Myocyte (in vitro differentiated cells): ENCODE measurements at regions not wholly inside any gene's neighbourhood (a gene's known extent, or its start where the extent isn't known, plus 50 kb on each side); places are given as distances from the start of the nearest gene placed in this dataset.
"Not testable (repeated sequence)": the region's sequence is repeated elsewhere in the genome, so short reads cannot be mapped to it uniquely, and the experiment has no call there.

Source experiments
- DNase-seq: peaks from one replicate; pipeline ENCODE4 v3.0.0-alpha.2; 2012; ENCODE audit warnings: low read depth

DNA sequence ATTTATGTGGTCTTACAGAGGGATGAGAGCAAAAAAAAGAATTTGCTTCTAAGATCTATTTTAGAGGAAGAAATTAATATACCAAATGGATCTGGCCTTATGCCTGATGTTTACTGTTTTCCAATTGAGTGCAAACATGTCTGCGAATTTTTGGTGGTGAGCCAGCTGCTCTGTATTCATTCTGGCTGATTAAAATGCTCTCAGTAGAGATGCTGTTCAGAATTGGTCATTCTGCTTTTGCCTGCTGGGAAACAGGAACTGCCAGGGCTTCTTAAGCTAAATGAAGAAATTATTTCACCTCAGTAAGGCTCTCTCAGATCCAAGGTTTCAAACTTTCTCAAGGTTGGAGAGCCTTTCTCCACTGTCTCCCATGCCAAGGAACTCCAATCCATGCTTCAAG lies 132.0 kb upstream of the SV2C start:
- no peak for DNase-seq

DNA sequence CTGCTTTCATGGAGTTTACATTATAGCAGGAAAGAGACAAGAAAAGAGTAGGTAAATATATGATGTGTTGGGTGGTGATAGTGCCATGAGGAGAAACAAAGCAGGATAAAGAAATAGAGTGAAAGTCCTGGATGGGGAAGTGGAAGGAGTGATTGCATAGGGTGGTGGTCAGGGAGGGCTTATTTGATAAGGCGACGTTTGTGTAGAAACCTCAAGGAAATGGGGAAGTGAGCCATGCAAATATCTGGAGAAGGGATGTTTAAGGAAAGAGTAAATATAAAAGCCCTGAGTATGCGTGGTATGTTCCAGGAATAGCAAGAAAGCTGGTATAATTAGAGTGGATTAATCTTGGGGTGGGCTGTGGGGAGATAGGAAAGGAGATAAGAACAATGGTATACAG lies 134.7 kb upstream of the SV2C start:
- no peak for DNase-seq

DNA sequence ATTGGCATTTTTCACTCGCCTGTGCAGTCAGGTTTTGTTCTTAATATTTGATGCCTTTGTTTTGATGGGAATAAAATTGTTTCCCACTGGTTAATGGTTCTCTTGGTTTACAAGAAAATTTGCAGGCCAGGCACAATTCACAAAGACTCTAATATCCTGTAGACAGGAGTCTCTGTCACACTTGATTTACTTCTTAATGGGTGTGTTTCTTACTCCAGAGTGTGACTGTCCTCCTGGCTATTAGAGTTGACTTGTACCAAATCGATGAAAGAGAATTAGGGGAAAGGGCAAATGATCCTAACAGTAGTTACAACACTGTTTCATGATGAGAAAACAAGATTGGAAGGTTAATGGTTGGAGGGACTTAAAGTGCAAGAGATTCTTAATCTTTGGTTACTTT lies 142.8 kb upstream of the SV2C start:
- no peak for DNase-seq

DNA sequence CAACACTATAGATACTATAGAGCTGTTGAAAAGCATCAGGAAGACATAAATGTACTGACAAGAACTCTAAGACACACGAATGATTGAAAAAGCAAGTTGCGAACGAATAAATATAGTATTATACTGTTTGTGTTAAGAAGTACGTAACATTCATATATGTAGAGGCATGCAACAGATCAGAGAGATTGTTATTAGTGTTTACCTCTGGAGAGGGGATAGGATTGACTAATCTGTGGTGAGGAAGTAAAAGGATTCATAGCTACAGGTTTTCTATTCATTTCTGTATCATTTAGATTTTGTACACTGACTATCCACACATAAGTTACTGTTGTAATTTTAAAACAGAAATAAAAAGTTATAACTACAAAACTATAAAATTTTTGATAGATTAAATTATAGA lies 147.6 kb upstream of the SV2C start:
- no peak for DNase-seq

DNA sequence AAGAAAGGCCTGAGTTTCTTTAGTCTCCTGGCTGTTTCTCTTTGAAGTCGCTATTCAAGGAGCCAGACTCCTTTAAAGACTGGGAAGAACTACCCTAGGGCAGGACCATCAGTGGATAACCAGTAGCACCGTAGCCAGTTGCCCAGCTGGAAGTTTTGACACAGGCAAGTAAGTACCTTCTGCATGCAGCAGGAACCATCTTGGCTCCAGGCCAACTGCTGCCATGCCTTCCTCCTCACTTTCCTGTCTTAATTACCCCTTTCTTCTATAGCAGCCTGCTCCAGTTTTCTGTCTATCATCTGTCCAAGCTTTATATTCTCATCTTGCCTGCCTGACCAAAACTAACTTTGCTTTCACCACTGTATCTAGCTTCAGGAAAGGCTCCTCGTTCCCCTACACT lies 149.7 kb upstream of the SV2C start:
- DNase-seq, result no peak

DNA sequence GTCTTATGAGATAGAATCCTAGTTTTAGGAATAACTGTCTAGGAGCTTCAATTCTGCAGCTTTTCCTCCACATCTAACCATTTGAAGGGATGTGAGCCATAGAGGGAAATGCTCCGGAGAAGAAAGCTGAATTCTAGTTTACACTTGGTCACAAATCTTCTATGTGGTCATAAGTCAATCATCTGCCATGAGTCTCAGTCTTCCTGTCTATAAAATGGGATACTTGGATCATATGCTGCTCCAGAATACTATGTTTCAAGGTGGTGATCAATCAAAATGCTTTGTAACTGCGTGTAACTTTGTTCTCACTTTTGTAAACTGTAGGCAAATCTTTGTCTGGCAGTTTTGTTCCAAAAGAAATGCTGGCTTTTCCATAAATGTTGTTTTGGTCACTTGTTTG lies 152.0 kb upstream of the SV2C start:
- DNase-seq, result no peak

DNA sequence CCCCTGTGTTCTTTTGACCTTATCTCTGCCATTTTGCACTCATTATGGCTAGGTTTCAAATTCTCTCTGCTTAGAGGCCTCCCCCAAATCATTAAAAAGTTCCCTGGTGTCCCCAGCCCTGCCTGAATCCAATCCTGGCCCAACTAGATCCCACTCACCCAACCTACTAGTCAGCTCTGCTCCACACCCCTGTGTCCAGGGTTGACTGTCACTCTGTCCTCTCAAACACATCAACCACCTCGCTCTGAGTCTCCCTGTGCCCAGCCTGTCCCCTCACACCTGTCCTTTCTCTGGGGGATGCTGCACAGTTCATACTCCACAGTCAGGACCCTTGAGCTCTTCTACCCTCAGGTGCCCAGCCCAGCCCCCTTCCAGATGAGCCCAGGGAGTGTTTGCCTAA lies 154.2 kb upstream of the SV2C start:
- DNase-seq, result no peak

DNA sequence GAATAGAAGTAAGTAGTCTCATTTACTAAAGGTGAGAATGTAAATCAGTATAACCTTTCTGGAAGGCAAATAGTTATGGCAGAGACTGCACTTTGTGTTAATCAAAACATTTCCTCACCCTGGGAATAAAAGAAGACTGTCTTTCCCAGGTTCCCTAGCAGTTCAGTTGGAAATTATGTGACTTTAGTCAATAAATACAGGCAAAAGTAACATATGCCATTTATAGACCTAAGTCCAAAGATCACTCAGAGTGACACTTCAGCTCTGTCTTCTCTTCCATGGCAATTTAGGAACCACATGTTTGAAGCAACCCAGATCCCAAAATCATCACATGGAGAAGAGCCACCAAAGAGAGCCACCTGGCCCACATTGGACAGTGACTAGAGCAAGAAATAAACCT lies 160.7 kb upstream of the SV2C start:
- DNase-seq, result no peak

DNA sequence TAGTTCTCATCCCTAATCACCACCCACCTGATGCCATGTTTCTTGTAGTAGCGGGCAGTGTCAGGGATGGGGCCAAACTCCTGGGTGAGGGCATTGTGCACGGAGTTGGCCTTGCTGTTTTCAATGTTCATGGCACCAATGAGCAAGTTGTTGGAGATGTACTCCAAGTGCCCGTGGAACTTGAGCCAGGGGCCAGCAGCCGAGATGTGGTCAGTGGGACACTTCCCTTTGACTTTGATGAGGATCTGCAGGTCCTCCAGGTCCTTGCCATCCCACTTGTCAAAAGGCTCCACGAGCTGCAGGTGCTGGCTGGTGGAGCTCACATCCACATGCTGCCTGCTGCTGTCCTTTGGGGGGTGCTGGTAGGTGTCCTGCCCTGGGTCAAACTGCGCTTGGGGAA lies 162.2 kb upstream of the SV2C start:
- no peak for DNase-seq

DNA sequence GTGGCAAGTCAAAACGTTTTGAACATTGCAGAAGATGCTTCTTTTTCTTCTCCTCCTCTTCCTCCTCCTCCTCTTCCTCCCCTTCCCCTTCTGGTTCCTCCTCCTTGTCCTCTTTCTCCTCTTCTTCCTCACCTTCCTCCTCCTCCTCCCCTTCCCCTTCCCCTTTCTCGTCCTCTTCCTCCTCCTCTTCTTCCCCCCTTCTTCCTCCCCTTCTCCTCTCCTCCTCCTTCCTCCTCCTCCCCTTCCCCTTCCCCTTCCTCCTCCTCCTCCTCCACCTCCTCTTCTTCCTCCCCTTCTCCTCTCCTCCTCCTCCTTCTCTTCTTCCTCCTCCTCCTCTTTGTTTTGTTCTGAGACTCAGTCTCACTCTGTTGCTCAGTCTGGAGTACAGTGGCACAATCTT lies 167.0 kb upstream of the SV2C start:
- no peak for DNase-seq

DNA sequence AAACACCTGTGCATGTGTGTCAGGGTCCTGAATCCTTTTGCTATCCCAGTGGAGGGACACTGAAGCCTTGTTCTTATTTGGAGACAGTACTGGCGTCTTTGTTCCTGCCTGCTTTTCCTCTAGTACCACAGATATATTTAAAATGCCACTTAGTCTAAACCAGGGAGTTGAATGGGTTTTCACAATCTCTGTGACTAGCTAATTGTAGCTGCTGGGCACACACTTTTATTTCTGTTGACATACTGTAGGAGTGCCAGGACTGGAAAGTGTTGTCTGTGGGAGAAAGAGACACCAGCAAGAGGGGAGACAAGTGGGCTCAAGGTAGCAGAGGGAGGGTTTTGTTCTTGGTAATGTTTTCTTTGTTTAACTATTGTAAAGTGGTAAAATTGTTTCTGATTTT lies 174.0 kb upstream of the SV2C start:
- no peak for DNase-seq

DNA sequence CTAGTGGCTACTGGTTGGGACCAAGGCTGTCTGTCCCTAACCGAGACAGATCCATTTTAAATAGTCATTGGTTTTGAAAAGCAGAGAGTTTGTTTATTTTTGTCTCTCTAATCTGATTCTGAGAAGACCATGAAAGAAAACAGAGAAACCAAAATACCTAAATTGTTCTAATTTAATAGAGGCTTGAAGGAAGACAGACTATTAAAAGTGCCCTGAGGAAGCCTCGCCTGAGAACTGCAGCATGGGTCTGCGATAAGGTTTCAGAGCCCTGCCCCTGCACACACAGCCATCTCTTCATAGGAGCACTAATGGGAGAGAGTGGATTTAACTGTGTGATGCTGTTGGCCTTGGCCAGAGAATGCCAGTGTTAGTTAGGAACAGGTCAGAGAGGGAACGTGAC lies 175.5 kb upstream of the SV2C start:
- no peak for DNase-seq

DNA sequence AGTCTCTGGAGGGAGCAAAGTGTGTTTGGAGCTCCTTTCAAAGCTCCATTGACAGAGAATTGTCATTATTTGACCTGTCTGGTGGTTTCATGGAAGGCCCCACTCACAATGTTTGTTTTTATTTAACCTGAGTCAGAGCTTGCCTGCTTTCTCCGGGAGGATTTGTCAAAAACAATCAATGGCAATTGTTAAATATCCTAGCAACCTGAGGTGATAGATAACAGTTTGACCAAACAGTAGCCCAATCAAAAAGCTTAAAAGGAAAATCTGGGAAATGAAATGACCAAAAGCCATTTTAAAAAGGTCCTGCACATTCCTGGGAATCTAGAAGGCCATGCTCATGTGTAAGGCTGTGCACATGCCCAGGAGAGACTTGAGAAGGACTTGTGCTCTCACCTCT lies 177.2 kb upstream of the POC5 start:
- no peak for DNase-seq

DNA sequence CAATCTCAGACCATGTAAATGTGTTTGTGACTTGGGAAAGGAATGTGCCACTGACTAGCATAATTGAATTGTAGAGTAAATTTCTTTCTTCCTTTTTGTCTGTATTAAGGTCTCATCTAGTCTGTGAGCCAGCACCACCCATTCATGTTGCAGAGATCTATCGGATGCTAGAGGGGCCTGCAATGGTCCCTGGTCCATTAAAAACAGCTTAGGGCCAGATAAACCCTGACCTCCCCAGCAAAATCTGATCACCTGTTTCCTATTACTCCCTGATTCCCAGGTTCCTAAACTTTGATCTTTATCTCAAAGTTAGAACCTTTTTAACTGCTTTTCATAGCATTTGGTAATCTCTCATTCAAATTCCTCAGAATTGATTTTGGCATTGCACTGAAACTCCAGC lies 174.5 kb upstream of the POC5 start:
- no peak for DNase-seq

DNA sequence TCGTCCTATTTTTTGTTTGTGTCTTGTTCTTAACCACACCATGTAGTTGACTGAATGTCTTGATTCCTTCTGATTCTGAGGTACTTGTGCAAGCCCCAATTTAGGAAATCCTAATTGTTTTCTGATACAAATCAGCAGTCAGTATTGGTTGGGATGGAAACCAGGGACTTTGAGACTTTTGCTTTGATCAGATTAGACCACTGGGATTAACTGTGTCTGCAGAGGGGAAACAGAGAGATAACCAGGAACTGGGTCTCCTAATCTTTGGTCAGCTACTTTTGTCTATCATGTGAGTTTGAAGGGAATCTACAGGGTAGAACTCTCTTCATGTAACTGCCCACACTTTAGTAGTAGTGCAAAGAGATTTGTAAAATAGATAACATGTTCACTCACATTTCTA lies 173.8 kb upstream of the POC5 start:
- DNase-seq, result no peak

DNA sequence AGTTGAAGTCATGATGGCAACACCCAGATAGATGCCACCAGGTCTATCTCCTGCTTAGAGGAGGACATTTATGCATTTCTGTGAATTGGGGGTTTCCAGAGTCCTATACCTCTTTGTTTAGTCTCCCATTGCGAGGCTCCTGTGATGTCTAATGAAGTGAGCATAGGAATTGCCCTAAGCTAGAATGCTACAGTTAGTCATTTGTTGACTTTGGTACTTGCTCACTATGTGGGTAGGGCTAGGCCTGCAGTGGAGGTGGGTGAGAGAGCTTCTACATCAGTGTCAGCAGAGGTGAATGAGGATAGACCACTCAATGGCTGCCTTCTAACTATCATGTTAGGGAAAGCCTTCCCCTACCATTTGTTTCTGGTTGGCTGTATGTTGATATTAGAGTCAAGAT lies 173.3 kb upstream of the POC5 start:
- DNase-seq, result no peak

DNA sequence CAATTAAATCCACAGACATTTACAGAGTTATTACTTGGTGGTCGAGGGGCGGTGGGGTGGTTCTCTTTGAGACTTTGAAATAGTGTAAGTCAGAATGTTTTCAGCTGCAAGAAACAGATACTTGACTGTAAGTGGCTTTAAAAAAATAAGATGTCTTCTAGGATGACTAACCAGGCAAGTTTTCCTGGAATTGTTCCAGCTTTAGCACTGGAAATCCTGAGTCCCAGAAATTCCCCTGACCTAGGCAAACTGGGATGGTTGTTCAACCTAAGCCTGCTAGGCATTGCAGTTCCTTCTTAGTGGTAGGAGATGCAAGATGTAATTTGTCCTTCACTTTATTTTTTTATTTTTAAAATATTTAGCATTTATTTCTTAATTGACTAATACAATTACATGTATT lies 169.5 kb upstream of the POC5 start:
- DNase-seq, result peak; percentile 1

DNA sequence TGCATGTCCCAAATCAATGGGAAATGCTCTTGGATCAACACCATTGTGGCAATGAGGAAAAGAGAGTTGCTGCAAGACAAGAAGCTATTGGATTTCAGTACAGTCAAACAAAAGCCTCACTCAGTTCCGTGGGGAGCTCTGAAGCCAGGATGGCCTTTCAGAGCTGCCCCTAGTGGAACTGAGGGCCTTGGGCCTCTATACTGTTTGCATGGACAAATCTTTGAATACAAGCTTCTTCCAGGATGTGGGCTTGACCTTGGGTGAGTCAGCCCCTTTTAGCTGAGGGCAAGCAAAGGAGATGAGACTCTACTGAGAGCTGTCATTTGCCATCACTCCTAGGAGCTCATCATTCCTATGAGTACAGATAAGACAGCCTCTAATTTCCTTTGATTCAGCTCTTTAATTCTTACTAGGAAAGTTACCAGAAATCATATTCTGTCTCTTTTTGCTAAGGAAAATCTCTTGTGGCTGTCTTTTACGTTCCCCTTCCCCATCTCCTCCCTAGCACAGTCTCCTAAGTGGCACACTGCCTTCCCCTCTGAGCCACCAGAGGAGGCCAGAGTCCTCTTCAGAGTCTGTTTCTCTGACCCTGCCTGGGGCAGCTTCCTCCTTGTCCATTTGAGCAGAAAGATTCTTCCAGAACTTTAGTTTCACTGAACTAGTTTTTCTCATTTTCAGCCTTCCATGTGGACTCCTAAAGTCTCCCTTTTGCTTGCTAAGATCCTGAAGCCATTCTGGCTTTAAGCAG lies 168.8 kb upstream of the POC5 start:
- DNase-seq, result no peak

DNA sequence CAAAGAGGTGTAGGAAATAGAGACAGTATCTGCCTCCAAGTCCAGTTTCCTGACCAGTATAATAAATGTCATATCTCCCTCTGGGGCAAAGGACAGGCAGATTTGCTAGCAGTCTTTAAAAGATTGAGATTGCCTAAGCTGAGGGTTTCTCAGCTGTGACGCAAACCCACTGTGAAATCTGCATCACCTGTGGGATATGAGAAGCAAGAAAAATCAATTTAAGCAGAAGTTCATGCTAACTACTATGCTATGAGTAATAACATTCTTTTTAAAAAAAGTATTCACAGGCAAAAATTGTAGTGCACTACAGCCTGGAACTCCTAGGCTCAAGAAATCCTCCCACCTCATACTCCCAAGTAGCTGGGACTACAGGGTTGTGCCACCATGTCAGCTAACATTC lies 168.1 kb upstream of the POC5 start:
- DNase-seq, result no peak

DNA sequence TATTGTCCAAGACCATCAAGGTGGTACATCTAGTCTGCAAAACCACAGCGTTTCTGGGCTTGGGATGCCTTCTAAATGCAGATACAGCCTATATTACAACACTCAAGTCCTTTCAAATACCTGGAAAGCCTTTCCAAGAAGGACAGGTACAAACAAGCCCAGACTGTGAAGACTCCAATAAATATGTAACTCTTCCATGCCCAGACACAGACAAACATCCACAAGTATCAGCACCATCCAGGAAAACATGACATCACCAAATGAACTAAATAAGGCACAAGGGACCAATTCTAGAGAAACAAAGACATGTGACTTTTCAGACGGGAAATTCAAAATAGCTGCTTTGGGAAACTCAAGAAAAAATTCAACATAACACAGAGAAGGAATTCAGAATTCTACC lies 152.7 kb upstream of the POC5 start:
- no peak for DNase-seq

DNA sequence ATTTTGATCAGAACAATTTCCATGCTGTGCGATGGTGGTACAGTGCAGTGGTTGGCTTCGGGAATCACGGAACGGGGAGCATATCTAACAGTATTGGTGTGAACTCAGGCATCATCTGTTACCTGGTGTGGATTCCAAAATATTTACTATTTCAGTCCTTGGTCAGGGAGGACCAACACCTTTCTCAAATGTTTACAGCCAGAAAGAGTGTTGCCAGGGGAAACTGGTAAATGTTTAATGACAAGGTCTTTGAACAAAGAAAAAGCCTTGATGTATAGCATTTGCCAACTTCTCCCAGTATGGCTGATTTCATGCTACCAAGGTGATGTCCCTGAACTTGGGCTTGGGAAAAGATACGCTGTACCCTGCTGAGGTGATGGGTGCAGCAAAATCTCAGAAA lies 145.6 kb upstream of the POC5 start:
- DNase-seq, result no peak

DNA sequence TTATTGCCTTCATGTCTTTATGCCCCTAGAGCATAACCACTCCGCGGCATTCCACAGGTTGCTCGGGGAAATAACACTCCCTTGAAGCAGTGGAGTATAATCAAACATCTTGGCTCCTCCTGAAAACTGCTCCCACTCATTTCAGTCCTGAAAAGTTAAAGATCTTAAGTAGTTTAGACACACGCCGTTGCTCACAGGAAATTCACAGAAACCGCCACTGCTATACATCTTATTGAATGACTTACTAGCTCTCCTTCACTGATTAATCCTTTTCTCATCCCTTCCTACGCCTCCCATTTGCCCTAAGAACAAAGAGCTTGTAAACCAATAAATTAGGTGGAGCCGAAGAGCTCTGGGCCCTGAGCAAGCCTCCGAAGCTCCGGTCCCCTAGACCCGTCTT lies 142.4 kb upstream of the POC5 start:
- DNase-seq, result not testable (repeated sequence)

DNA sequence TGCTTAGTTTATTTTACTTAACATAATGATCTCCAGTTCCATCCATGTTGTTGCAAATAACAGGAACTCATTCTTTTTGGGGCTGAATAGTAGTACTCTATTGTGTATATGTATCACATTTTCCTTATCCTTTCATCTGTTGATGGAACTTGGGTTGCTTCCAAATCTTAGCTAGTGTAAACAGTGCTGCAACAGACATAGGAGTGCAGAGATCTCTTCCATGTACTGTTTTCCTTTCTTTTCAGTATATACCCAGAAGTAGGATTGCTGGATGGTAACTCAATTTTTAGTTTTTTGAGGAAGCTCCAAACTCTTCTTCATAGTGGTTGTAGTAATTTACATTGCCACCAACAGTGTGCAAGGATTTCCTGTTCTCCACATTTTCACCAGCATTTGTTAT lies 138.8 kb upstream of the POC5 start:
- DNase-seq, result no peak

DNA sequence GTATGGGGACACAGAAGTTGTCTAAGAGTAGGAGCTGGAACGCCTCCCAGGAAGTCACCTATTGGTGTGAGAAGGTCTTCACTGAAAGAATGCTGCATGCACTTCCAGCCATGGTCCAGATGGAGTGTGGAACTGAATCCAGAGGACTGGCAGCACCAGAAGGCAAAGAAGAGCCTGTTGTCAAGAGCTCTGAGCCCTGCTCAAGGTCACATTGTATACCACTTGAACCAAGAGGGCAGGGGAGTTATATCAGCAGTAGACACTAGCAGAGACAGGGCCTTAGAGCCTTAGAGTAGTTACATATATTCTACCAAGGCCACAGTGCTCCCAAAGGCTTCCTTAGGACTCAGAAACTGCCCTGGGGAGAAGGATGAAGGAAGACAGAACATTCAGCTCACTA lies 130.8 kb upstream of the POC5 start:
- DNase-seq, result no peak
